ENCODE measurements at regions not wholly inside any gene's neighbourhood (a gene's known extent, or its start where the extent isn't known, plus 50 kb on each side); places are given as distances from the start of the nearest gene placed in this dataset.

GRCh38 chr7:51680594-51681399 is 364.2 kb upstream of the COBL start:
- DNase-seq (ENCODE audit: low spot score): no peak

GRCh38 chr7:51679358-51679757 is 362.7 kb upstream of the COBL start:
- DNase-seq (ENCODE audit: low spot score): no peak

DNA sequence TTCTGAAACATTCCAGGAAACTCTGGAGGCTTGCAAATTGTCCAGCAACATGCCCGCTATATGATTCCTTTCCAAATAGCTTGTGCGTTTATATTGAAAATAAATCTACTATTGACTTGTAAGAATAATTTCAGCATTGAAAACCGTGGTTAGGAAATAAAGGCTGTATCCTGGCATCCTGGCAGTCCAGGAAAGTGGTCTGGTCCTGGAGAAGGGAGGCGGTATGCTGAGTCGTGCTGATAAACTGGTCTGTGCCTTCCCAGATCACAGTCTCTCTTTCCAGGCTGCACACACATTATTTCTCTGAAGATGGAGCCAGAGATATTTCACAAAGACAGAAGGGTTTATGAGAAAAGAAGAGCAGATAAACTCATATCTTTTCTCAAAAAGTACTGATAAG is 350.1 kb upstream of the COBL start:
- DNase-seq (ENCODE audit: low spot score): no peak

DNA sequence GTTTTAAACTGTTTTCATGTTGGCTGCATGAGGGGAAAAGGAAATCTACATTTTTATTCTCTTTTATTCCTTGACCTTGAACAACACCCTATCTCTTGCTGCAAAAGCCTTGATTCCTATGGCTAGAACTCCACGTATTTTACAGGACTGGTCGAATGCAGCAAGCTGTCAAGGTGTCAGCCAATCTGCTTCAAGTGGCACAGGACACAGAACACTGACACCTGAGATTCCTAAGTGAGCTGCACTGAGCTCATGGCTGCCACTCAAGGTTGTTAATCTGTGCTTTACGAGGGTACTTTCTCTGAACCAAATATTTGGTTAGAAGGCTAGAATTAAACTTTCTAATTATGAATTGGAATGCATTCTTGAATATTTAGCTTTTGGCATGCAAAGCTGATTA is 349.7 kb upstream of the COBL start:
- no peak for DNase-seq (ENCODE audit: low spot score)

- no peak for DNase-seq (ENCODE audit: low spot score)
These were observed 348.6 kb upstream of the COBL start for GRCh38 chr7:51665045-51665780.

GRCh38 chr7:51660516-51660915 is 343.9 kb upstream of the COBL start:
- no peak for DNase-seq (ENCODE audit: low spot score)

DNA sequence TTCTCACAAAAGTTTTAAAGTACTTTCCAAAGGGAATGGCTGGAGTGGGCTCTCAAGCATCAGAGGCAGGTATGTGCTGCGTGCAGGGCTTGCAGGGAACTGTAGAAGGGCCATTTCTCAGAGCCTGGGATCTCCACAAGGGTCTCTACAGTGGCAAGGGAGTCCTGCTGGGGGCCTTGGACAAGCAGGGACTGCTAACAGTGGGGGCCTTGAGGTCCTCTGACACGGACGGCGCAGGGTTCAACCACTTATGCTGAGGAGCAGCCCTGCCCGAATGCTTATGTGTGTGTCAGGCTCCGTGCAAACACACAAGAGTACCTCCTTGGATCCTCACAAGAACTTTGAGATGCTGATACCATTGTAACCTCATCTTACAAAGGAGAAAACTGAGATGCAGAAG is 342.1 kb upstream of the COBL start:
- DNase-seq (ENCODE audit: low spot score): no peak

DNA sequence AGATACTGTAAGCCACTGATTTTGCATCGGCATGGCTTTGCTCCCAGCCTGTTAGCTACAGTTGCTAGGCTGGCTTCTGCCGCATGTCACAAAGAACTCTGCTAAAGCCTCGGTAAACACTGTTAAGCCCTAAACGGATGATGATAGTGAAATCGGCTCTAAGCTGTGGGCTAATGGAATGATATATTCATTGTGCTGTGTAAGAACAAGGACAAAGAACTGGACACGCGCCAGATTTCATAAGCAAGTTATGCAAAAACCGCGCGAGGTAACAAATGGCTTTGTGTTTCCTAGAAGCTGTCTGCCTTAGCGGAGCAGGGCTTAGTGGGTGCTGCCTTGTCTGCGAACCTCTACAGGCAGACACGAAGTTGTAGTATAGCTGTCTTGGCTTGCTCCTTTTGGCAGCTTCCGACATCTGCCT is 331.3 kb upstream of the COBL start:
- DNase-seq (ENCODE audit: low spot score): no peak

DNA sequence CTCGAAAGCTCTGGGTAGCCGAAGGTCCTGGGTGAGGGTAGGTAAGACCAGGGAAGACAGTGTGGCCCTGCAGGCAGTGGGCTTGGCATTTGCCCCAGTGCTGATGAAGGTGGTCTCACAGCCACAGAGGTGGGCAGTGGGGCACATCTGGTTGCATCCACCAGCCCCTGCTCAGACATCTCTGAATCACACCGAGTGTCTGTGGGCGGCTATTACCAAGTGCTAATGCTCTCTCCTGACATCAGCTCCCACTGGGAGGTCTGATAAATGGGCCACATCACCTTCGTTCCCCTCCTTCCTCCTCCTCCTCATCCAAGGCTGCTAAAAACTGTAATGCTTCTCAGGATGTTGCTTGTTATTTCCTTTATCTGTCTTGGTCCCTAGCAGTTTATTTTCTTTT is 330.9 kb upstream of the COBL start:
- no peak for DNase-seq (ENCODE audit: low spot score)

DNA sequence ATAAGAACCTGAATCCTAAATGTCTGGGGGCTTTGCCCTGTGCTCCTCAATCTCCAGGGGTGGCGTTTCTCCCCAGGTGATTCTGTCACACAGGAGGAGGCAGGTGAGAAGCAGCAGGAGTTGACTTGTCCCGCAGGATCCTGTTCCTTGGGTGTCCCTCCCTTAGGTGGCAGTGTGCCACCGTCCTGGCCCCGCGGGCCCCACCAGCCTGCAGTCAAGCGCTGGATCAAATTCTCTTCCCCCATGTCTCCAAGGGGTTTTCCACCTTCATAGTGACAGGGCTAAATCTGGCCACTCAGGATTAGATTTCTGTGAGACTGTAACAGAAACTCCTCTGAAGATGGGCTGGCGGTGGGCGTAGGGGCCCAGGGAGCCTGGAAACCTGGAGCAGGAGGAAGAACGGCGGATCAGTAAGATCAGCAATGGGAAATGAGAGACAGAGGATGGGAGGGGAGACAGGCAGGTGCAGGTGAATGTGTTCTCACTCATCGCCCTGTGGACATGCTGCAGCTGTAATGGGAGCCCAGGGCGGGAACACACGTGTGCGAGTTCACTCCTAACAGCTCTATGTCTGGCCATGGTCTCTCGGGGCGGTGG is 329.2 kb upstream of the COBL start:
- DNase-seq (ENCODE audit: low spot score): no peak

DNA sequence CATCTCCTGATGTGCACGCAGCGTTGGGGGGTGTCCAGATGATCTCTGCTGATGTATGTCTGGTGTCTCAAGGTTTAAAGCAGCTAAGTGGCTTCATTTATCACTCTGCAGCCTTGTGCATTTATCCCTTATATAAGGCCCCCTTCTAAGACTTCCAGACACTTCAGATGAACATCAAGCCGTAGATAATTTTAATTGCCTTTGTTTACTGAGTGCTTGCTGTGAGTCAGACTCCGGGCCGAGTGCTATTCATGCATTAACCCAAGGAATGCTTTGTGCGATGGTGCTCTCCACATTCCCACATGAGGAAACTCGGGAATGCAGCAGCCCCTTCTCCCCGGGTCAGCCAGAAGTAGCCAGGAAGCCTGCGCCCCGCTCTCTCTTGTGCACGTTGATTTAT is 328.6 kb upstream of the COBL start:
- no peak for DNase-seq (ENCODE audit: low spot score)

DNA sequence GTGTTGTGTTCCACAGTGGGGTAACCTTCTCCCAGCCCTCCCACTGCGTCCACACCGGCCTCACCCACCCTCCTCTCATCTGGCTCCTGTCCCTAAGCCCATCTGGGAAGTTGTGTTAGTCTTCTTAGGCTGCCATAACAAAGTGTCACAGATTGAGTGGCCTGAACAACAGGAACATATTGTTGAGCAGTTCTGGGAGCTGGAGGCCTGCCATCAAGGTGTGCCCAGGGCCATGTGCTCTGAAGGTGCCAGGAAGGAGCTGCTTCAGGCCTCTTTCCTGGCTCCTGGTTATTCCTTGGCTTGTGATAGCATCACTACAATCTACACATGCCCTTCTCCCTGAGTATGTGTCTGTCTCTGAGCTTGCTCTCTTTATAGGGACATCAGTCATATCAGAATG is 327.6 kb upstream of the COBL start:
- no peak for DNase-seq (ENCODE audit: low spot score)

- DNase-seq (ENCODE audit: low spot score): no peak
These were observed 324.2 kb upstream of the COBL start for GRCh38 chr7:51640841-51641240.

GRCh38 chr7:51639661-51640334 is 323.2 kb upstream of the COBL start:
- no peak for DNase-seq (ENCODE audit: low spot score)

DNA sequence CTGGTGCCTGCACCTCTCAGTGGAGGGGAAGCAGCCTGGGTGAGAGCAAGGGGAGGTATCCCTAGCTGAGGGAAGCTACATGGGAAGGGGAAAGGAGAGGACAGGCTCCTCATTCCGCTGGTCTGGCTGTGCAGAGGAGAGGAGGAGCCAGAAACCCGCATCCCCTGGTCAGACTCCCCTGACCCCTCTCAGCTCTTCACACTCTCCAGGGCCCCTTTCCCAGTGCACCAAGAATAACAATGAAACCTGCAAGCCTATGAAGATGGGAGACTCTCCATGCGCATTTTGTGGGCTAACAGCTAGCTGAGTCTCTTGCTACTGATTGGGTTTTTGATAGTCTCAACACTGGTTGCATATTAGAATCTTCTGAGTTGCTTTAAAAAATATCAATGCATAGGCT is 319.9 kb upstream of the COBL start:
- DNase-seq (ENCODE audit: low spot score): no peak

DNA sequence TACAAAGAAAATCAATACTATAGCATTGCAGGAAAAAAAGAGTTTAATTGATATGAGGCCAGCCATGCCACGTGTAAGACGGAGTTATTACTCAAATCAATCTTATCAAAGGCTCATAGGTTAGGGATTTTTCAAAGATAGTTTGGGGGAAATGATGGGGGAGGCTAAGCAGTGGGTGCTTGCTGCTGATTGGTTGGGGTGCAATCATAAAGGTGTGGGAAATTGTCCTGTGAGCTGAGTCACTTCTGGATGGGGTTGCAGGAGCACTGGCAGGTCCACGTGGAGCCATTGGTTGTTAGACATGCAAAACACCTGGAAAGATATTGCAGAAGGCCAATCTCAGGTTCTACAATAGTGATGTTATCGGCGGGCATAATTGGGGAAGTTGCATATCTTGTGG is 319.2 kb upstream of the COBL start:
- DNase-seq (ENCODE audit: low spot score): no peak

DNA sequence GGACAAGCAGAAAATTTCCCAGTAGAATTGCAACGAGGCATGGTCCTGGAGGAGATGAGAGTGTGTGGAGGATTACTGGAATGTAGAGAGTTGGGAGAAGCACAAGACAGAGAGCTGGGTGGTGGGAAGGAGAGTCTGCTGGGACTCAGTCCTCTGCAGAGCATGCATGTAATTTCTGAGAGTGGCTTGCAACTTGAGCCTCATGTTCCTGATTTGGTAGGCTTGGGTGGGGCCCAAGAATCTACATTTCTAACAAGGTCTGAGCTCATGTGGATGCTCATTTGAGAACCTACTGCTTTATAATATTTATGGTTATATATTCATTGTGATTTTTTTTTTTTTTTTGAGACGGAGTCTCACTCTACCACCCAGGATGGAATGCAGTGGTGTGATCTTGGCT is 317.9 kb upstream of the COBL start:
- no peak for DNase-seq (ENCODE audit: low spot score)

DNA sequence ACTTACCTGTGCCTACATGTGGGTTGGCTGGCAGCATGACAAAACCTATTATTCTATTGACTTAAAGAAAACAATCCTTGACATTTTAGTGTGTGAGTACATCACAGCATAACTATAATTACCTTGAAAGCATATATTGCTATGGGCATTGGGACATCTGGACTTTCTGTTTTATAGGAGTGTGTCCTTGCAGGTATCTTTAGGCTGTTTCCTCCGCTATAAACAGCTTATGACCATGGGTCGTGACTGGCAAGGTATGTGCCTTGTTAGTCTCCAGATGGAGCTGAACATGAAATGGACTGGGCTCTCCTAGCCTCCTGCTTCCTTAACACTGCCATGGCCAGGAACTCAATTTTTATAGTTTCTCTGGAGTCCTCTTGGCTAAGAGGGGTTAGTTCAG is 317.4 kb upstream of the COBL start:
- no peak for DNase-seq (ENCODE audit: low spot score)

DNA sequence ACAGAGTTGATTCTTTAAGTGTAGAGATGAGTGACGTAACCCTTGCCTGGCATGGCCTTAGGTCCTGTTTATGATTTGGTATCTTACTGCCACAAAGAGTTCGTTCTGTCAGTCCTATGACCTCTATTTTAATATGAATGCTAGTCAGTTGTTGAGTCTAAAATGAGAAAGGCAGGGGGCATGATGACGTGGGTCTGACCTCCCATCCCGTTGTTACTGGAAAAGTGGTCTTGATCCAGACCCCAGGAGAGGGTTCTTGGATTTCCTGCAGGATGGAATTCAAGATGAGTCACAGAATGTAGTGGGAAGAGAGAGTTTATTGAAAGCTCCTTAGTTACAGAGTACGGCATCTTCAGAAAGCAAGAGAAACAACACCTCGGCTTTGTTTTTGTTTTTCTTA is 317.0 kb upstream of the COBL start:
- no peak for DNase-seq (ENCODE audit: low spot score)

GRCh38 chr7:51633006-51633405 is 316.4 kb upstream of the COBL start:
- no peak for DNase-seq (ENCODE audit: low spot score)

GRCh38 chr7:51630933-51631332 is 314.3 kb upstream of the COBL start:
- no peak for DNase-seq (ENCODE audit: low spot score)

DNA sequence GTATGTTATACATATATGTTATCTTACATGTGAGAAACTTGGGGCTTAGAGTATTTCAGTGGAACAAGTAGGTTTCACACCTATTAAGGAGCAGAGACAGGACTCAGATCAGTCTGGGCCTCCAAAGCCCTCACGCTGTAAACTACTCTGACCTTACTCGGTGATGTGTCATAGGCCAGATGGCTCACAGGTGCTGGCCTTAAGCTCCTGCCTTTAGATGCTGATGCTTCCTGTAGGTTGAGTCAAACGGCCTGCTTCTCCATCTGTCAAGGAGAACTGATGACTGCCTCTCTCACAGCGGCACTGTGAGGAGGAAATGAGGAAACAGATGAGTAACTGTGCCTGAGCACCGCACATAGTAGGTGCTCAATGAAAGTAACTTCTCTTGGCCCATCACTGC is 312.6 kb upstream of the COBL start:
- no peak for DNase-seq (ENCODE audit: low spot score)

DNA sequence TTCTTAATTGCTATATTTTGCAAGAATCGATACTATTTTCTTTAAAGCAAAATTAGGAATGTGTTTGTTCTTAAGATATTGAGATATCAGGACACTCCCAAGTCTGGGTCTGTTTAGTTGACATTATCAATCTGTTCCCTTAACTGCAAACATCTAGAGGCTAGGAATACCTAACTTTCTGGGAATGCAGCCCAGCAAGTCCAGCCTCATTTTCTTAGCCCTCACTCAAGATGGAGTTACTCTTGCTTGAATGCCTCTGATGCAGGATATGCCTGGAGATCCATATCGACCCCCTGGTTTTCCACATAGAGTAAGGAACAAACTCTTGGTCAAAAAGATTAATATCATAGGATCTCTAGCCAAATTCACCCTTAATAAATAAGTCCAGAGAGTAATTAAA is 305.3 kb upstream of the COBL start:
- no peak for DNase-seq (ENCODE audit: low spot score)

Measured in CD4-positive, alpha-beta T cell treated with Interleukin-15 for 4 hours (primary cell).